Caki2 (cell line): ENCODE measurements at regions not wholly inside any gene's neighbourhood (a gene's known extent, or its start where the extent isn't known, plus 50 kb on each side); places are given as distances from the start of the nearest gene placed in this dataset.
"Not testable (repeated sequence)": the region's sequence is repeated elsewhere in the genome, so short reads cannot be mapped to it uniquely, and the experiment has no call there.

ENCODE experiments used
- DNase-seq: peaks from one replicate; pipeline ENCODE4 v3.0.0-alpha.2; 2015; ENCODE audit warnings: low read depth
- in situ Hi-C: cut with HindIII; loops from 2 replicates; pipeline ENCODE4 v1.10.0; 2016; ENCODE audit warnings: low sequenced_read_pairs, low pct_unique_long_range_greater_than_20kb, mixed read lengths

GRCh38 chr3:90086297-90086696 is 978.9 kb downstream of the EPHA3 start:
- in situ Hi-C loops, DNase-seq: not testable (repeated sequence)

GRCh38 chr3:90087703-90088102 is 980.3 kb downstream of the EPHA3 start:
- in situ Hi-C loops: no loop called here
- DNase-seq: no peak

- peak; percentile 8 for DNase-seq
Observed at GRCh38 chr3:90091549-90091948, 984.1 kb downstream of the EPHA3 start.

GRCh38 chr3:90092994-90093393 is 985.6 kb downstream of the EPHA3 start:
- in situ Hi-C loops: no loop called here
- peak; percentile 1 for DNase-seq

More at GRCh38 chr3:90091549-90091948, 984.1 kb downstream of the EPHA3 start:
- in situ Hi-C loops: no loop called here

- in situ Hi-C loops: no loop called here
- DNase-seq: no peak
Observed at GRCh38 chr3:90095811-90096210, 988.4 kb downstream of the EPHA3 start.

- in situ Hi-C loops: no loop called here
Observed at GRCh38 chr3:90099493-90099892, 992.1 kb downstream of the EPHA3 start.

GRCh38 chr3:90102146-90102545 is 994.7 kb downstream of the EPHA3 start:
- in situ Hi-C loops: no loop called here
- no peak for DNase-seq

More at GRCh38 chr3:90099493-90099892, 992.1 kb downstream of the EPHA3 start:
- no peak for DNase-seq

DNA sequence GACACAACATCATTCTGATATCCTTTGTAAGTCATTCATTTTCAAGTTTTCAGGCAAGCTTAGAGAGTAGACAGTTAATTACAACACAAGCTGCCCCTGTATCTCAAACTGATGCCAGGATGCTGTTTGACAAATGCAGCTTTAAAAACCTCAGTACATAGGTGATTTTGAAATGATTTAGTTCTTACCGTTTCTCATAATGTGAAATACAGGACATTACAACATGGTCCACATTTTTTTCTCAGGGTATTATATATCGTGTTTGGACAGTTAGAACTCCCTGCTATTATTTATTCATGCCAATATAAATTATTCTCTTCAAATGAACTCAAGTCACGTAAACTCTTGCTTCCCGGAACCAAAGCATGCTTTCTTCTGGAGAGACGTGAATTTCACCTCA is 1013.9 kb downstream of the EPHA3 start:
- in situ Hi-C loops: no loop called here
- no peak for DNase-seq

GRCh38 chr3:90128391-90128790 is 1021.0 kb downstream of the EPHA3 start:
- in situ Hi-C loops: no loop called here

DNA sequence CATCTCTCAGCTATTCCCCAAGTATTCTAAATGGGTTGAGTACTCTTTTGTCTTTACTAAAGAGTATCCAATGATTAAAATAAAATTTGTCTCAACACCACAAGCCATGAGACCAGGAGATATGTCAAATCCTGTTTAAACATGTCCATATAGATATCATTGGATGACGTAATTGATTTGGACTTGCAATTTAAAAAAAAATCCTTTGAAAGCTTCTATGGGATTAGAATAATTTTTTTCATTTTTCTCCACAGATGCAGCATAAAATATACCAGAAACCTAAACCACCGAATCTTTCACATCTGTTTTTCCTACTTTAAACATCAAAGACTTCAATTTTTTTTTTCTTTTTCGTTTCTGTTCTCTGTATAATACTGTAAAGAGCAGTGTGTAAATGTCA is 1022.3 kb downstream of the EPHA3 start:
- DNase-seq: no peak
- in situ Hi-C loops: no loop called here

More at GRCh38 chr3:90128391-90128790, 1021.0 kb downstream of the EPHA3 start:
- DNase-seq: no peak

GRCh38 chr3:90132197-90132596 is 1024.8 kb downstream of the EPHA3 start:
- peak; percentile 3 for DNase-seq
- in situ Hi-C loops: no loop called here

DNA sequence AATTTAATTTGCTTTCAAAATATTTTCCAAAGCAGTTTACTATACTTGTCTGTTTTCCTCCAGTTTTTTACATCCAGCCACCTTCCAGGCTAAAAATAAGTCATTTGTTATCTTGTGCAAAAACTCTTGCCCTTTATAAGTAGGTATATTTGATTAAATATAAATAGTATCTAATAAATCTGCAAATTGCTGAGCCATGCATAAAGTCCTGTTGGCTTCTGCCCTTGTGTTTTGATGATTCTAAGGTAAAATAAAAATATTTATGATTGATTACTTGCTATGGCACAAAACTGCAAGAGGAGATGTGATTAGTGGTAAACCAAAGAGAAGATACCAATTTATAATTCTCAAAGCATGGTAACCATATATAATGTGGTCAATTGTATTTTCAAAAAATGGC is 1026.7 kb downstream of the EPHA3 start:
- no peak for DNase-seq
- in situ Hi-C loops: no loop called here

- no peak for DNase-seq
- in situ Hi-C loops: no loop called here
Observed at GRCh38 chr3:90136456-90137191, 1029.2 kb downstream of the EPHA3 start.

GRCh38 chr3:90145094-90145860 is 1037.9 kb downstream of the EPHA3 start:
- in situ Hi-C loops: no loop called here
- DNase-seq: no peak

DNA sequence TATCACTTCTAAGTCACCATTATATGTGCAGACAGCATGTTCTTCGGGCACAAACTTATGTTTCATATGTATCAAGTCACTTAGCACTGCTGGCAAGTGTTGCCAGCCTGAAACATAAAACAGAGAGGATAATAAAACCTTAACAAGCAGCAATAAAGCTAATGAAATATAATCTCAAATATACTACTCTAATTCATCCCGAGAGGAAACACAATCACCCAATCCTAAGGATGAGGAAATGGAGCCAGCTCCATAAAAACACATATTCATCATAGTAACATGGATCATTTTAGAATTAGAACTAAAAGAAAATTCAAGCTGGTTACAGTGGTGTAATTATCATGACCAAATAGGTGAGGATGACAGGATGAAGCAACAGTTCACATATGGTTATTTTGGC is 1072.7 kb downstream of the EPHA3 start:
- in situ Hi-C loops: no loop called here
- no peak for DNase-seq

- no peak for DNase-seq
- in situ Hi-C loops: no loop called here
Observed at GRCh38 chr3:90180543-90180942, 1073.1 kb downstream of the EPHA3 start.

- DNase-seq: peak; percentile 37
- in situ Hi-C loops: not testable (repeated sequence)
Observed at GRCh38 chr3:90182291-90182976, 1075.0 kb downstream of the EPHA3 start.

DNA sequence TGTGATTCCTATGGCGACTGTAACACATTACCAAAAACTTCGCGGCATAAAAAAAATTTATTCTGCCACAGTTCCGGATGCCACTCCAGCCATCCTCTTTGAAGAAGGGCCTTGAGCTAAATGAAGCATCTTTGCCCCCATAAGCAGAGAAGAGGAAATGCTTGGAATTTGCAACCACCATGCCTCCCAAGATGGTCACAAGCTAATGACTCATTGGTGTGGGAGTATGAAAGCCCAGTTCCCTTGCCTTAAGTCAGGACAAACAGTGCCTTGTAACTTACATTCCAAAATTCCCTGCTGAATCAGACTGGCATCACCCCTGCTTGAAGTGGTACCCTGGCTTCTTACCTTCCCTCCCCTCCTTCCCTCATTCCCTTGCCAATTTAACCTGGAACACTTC is 1077.4 kb downstream of the EPHA3 start:
- DNase-seq: peak; percentile 14
- in situ Hi-C loops: no loop called here

- DNase-seq, in situ Hi-C loops: not testable (repeated sequence)
Observed at GRCh38 chr3:90197383-90197782, 1090.0 kb downstream of the EPHA3 start.
